B cell (primary cell): ENCODE measurements at regions not wholly inside any gene's neighbourhood (a gene's known extent, or its start where the extent isn't known, plus 50 kb on each side); places are given as distances from the start of the nearest gene placed in this dataset.

ENCODE experiments used
- CTCF ChIP-seq: fragments of 200-600 bp; IDR thresholded peaks from one replicate; pipeline ENCODE4 v1.8.0; 2022; ENCODE audit warnings: antibody characterized with exemption, mild to moderate bottlenecking
- EZH2 ChIP-seq: IDR thresholded peaks from 2 replicates; pipeline ENCODE4 v1.6.1; 2012; ENCODE audit warnings: borderline replicate concordance, low read depth, mild to moderate bottlenecking, moderate library complexity, low read length; ENCODE audit not compliant: insufficient read depth, poor library complexity, severe bottlenecking

- TF ChIP-seq CTCF (no peak), EZH2 (no peak)
These were observed 644.6 kb upstream of the RAB6C start for GRCh38 chr2:129334696-129335410.
